K562 (cell line): ENCODE measurements at regions not wholly inside any gene's neighbourhood (a gene's known extent, or its start where the extent isn't known, plus 50 kb on each side); places are given as distances from the start of the nearest gene placed in this dataset.

Experiments used
- ATAC-seq: fragments of 200-7000 bp; cut with Tn5 transposase; 3 replicates; pipeline ENCODE4 v1.9.1; 2020; ENCODE audit warnings: moderate library complexity
- BruUV-seq: library from RNA; stranded (reverse); fragments of 400-500 nt; replicated peaks from 2 replicates; lab custom pipeline; 2021; lab: Mats Ljungman, UMichigan
- CTCF ChIA-PET: fragments of 300-600 bp; formaldehyde crosslinking; extraction: SDS; loops from one replicate; lab custom pipeline; 2021; ENCODE audit warnings: low intra/inter-chr PET ratio; lab: Yijun Ruan, JAX
- POLR2A ChIA-PET: fragments of 300-600, 350-650 bp; sonication (Branson Sonifier 250); formaldehyde crosslinking; extraction: SDS; loops from one replicate; lab custom pipeline; 2021; ENCODE audit warnings: antibody characterized with exemption, inconsistent platforms; lab: Yijun Ruan, JAX
- DNase-seq, 4 experiments: peaks; one replicate each; pipeline versions ENCODE4 v3.0.0 to v3.0.0-alpha.2; 2011 to 2018; ENCODE audit warnings: low spot score in 3 of 4, mixed read lengths in 3 of 4; ENCODE audit errors: extremely low read depth in 1 of 4
- FAIRE-seq: peaks from 2 replicates; lab custom pipeline; 2011; peaks lifted over from hg19 to GRCh38; lab: Jason Lieb, UNC
- H2AFZ ChIP-seq: 2 replicates; pipeline ENCODE4 v1.6.0; 2011; ENCODE audit warnings: low read depth, low read length, control low read depth, inconsistent platforms
- H3K27ac ChIP-seq: fragments of 200-600 bp; 3 replicates; pipeline ENCODE4 v1.8.0; 2011; ENCODE audit warnings: low read depth, mild to moderate bottlenecking, control low read depth, inconsistent platforms, low read length, moderate library complexity, mixed read lengths; ENCODE audit errors: extremely low read depth
- H3K27me3 ChIP-seq, 2 experiments: fragments of 300-600 bp in 1 of 2; 2 replicates in 1 of 2; 3 replicates in 1 of 2; pipeline versions ENCODE4 v1.6.0 to v1.8.0; 2011; ENCODE audit warnings: inconsistent platforms in 2 of 2, low read length in 2 of 2, mild to moderate bottlenecking in 1 of 2, mixed read lengths in 1 of 2, moderate library complexity in 1 of 2; ENCODE audit not compliant: control insufficient read depth in 2 of 2, insufficient read depth in 2 of 2
- H3K36me3 ChIP-seq: fragments of 300-600 bp; 3 replicates; pipeline ENCODE4 v1.8.0; 2011; ENCODE audit warnings: mild to moderate bottlenecking, low read length, inconsistent platforms; ENCODE audit not compliant: control insufficient read depth, insufficient read depth
- H3K4me1 ChIP-seq, 2 experiments: fragments of 200-600 bp in 1 of 2; replicated peaks in 1 of 2; 2 replicates in 1 of 2; 3 replicates in 1 of 2; pipeline versions ENCODE4 v1.5.1 to v1.8.0; 2011; ENCODE audit warnings: inconsistent platforms in 2 of 2, low read length in 2 of 2, mild to moderate bottlenecking in 1 of 2, mixed read lengths in 1 of 2, moderate library complexity in 1 of 2; ENCODE audit not compliant: control insufficient read depth in 2 of 2, insufficient read depth in 2 of 2
- H3K4me2 ChIP-seq: 2 replicates; pipeline ENCODE4 v1.6.1; 2011; ENCODE audit warnings: low read length, control low read depth, inconsistent platforms, mixed read lengths; ENCODE audit not compliant: insufficient read depth
- H3K4me3 ChIP-seq: fragments of 200-600 bp; sonication (generic), shearing (Covaris generic); 2 replicates; pipeline ENCODE4 v1.5.1; 2016; ENCODE audit warnings: control low read depth, inconsistent platforms
- H3K79me2 ChIP-seq: fragments of 200-600 bp; 3 replicates; pipeline ENCODE4 v1.8.0; 2011; ENCODE audit warnings: low read length, inconsistent platforms; ENCODE audit not compliant: control insufficient read depth, insufficient read depth
- H3K9ac ChIP-seq, 2 experiments: 2 replicates each; pipeline versions ENCODE4 v1.6.0 to v1.6.1; 2011; ENCODE audit warnings: low read depth in 2 of 2, low read length in 2 of 2, control low read depth in 1 of 2, inconsistent platforms in 1 of 2, mild to moderate bottlenecking in 1 of 2, mixed read lengths in 1 of 2; ENCODE audit not compliant: insufficient read depth in 1 of 2
- H3K9me1 ChIP-seq: one replicate; pipeline ENCODE4 v1.6.0; 2011; ENCODE audit warnings: inconsistent platforms, mild to moderate bottlenecking, low read length, moderate library complexity; ENCODE audit not compliant: control insufficient read depth, insufficient read depth
- H3K9me3 ChIP-seq: replicated peaks from 2 replicates; pipeline ENCODE4 v1.5.1; 2011; ENCODE audit warnings: low read depth, low read length, inconsistent platforms; ENCODE audit not compliant: control insufficient read depth, insufficient read depth
- H4K20me1 ChIP-seq: replicated peaks from 2 replicates; pipeline ENCODE4 v1.6.1; 2011; ENCODE audit warnings: low read length, inconsistent platforms, mixed read lengths; ENCODE audit not compliant: control insufficient read depth, insufficient read depth
- C11orf30 ChIP-seq: fragments of 450-650 bp; IDR thresholded peaks from 2 replicates; pipeline ENCODE4 v1.6.1; 2016; ENCODE audit warnings: low read depth, mild to moderate bottlenecking
- FIP1L1 ChIP-seq: fragments of 200-400 bp; formaldehyde crosslinking; IDR thresholded peaks from 2 replicates; pipeline ENCODE4 v1.6.1; 2018; ENCODE audit warnings: mild to moderate bottlenecking, low read depth, low read length; ENCODE audit not compliant: poor library complexity, severe bottlenecking
- GABPB1 ChIP-seq: sonication (generic); formaldehyde crosslinking; IDR thresholded peaks from 2 replicates; pipeline ENCODE4 v1.8.0; 2022; ENCODE audit warnings: mild to moderate bottlenecking, missing genetic modification reagents
- MAFF ChIP-seq: IDR thresholded peaks from 2 replicates; pipeline ENCODE4 v1.6.1; 2012; ENCODE audit warnings: low read length, improper control_type of control experiment
- MAFG ChIP-seq: fragments of 450-650 bp; conservative IDR thresholded peaks from 2 replicates; pipeline ENCODE4 v1.6.1; 2016; ENCODE audit warnings: missing genetic modification characterization, missing compliant biosample characterization
- MAFK ChIP-seq: IDR thresholded peaks from 2 replicates; pipeline ENCODE4 v1.6.1; 2011; ENCODE audit warnings: low read length, improper control_type of control experiment
- POLR2B ChIP-seq: fragments of 450-650 bp; IDR thresholded peaks from 2 replicates; pipeline ENCODE4 v1.6.1; 2018; ENCODE audit warnings: low read depth; ENCODE audit not compliant: partially characterized antibody
- ZNF316 ChIP-seq: fragments of 450-650 bp; IDR thresholded peaks from 2 replicates; pipeline ENCODE4 v1.6.1; 2016
- ZNF507 ChIP-seq: conservative IDR thresholded peaks from 2 replicates; pipeline ENCODE4 v1.6.1; 2017; ENCODE audit warnings: missing genetic modification characterization, missing compliant biosample characterization
- WGBS: fragments of 100-300 bp; shearing (Covaris generic); methylation state at CpG from one replicate; pipeline ENCODE4 v1.1.6; 2016; ENCODE audit warnings: low coverage, mixed read lengths; ENCODE audit not compliant: insufficient coverage; ENCODE audit errors: missing lambda C conversion rate; 5-methylcytosine and 5-hydroxymethylcytosine counted together
- in situ Hi-C: fragments of 300-500 bp; cut with MboI; formaldehyde crosslinking; loops from 4 replicates; pipeline ENCODE4 v1.15.0; 2018; ENCODE audit warnings: inconsistent platforms, mixed read lengths
- intact Hi-C: fragments of 100-400 bp; cut with micrococcal nuclease; formaldehyde crosslinking; loops from 2 replicates; pipeline ENCODE4 v1.14.2; 2022
- TF ChIP-seq, protein P1 (sequence below): fragments of 450-650 bp; IDR thresholded peaks from 2 replicates; pipeline ENCODE4 v1.6.1; 2016; ENCODE audit warnings: low read depth
- TF ChIP-seq, protein P2 (sequence below): sonication (generic); formaldehyde crosslinking; IDR thresholded peaks from 2 replicates; pipeline ENCODE4 v1.8.1; 2023; ENCODE audit warnings: mild to moderate bottlenecking, missing genetic modification reagents

GRCh38 chr6:94417363-94417762 is 998.0 kb upstream of the EPHA7 start:
- Histone ChIP-seq H3K4me2 (no peak overlapping the region), H3K27ac (no peak overlapping the region), H3K27me3 (no peaks in the 10 kb centered on the region), H3K9me3 (no peaks in the 10 kb centered on the region), H3K4me1 (no peaks in the 10 kb centered on the region), H3K79me2 (no peaks in the 10 kb centered on the region), H3K4me3 (no peak overlapping the region), H3K36me3 (no peaks in the 10 kb centered on the region), H2AFZ (no peak overlapping the region), H4K20me1 (no peaks in the 10 kb centered on the region), H3K9me1 (no peaks in the 10 kb centered on the region), H3K9ac (no peak overlapping the region)
- CTCF ChIA-PET, result no interaction called here
- POLR2A ChIA-PET, result no interaction called here
- TF ChIP-seq GABPB1 (CRISPR knock-in tag), result no peak
- TF ChIP-seq ZNF316, result peak; percentile 67
- no peak for TF ChIP-seq POLR2B
- no peak for TF ChIP-seq ZNF507 (tag)
- TF ChIP-seq MAFG (tag), result peak; percentile 70
- peak; percentile 83 for TF ChIP-seq MAFK
- peak; percentile 39; the same call in 1 of the 2 replicates for TF ChIP-seq C11orf30
- TF ChIP-seq, protein P1, sequence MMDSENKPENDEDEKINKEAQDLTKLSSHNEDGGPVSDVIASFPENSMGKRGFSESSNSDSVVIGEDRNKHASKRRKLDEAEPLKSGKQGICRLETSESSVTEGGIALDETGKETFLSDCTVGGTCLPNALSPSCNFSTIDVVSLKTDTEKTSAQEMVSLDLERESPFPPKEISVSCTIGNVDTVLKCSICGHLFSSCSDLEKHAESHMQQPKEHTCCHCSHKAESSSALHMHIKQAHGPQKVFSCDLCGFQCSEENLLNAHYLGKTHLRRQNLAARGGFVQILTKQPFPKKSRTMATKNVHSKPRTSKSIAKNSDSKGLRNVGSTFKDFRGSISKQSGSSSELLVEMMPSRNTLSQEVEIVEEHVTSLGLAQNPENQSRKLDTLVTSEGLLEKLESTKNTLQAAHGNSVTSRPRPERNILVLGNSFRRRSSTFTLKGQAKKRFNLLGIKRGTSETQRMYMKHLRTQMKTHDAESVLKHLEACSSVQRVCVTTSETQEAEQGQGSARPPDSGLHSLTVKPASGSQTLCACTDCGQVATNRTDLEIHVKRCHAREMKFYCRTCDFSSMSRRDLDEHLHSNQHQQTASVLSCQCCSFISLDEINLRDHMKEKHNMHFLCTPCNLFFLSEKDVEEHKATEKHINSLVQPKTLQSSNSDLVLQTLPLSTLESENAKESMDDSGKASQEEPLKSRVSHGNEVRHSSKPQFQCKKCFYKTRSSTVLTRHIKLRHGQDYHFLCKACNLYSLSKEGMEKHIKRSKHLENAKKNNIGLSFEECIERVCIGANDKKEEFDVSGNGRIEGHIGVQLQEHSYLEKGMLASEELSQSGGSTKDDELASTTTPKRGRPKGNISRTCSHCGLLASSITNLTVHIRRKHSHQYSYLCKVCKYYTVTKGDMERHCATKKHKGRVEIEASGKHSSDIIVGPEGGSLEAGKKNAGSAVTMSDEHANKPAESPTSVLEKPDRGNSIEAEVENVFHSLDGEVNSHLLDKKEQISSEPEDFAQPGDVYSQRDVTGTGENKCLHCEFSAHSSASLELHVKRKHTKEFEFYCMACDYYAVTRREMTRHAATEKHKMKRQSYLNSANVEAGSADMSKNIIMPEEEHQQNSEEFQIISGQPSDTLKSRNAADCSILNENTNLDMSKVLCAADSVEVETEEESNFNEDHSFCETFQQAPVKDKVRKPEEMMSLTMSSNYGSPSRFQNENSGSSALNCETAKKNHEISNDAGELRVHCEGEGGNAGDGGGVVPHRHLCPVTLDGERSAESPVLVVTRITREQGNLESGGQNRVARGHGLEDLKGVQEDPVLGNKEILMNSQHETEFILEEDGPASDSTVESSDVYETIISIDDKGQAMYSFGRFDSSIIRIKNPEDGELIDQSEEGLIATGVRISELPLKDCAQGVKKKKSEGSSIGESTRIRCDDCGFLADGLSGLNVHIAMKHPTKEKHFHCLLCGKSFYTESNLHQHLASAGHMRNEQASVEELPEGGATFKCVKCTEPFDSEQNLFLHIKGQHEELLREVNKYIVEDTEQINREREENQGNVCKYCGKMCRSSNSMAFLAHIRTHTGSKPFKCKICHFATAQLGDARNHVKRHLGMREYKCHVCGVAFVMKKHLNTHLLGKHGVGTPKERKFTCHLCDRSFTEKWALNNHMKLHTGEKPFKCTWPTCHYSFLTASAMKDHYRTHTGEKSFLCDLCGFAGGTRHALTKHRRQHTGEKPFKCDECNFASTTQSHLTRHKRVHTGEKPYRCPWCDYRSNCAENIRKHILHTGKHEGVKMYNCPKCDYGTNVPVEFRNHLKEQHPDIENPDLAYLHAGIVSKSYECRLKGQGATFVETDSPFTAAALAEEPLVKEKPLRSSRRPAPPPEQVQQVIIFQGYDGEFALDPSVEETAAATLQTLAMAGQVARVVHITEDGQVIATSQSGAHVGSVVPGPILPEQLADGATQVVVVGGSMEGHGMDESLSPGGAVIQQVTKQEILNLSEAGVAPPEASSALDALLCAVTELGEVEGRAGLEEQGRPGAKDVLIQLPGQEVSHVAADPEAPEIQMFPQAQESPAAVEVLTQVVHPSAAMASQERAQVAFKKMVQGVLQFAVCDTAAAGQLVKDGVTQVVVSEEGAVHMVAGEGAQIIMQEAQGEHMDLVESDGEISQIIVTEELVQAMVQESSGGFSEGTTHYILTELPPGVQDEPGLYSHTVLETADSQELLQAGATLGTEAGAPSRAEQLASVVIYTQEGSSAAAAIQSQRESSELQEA, result no peak
- TF ChIP-seq, protein P2, sequence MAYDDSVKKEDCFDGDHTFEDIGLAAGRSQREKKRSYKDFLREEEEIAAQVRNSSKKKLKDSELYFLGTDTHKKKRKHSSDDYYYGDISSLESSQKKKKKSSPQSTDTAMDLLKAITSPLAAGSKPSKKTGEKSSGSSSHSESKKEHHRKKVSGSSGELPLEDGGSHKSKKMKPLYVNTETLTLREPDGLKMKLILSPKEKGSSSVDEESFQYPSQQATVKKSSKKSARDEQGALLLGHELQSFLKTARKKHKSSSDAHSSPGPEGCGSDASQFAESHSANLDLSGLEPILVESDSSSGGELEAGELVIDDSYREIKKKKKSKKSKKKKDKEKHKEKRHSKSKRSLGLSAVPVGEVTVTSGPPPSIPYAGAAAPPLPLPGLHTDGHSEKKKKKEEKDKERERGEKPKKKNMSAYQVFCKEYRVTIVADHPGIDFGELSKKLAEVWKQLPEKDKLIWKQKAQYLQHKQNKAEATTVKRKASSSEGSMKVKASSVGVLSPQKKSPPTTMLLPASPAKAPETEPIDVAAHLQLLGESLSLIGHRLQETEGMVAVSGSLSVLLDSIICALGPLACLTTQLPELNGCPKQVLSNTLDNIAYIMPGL (CRISPR knock-in tag), result no peak
- TF ChIP-seq MAFF, result peak; percentile 81
- TF ChIP-seq FIP1L1, result no peak
- intact Hi-C loops, result no loop called here
- no peak for DNase-seq
- 0% methylated on average over 1 of the region's 1 CpG for WGBS
- no TSS peak for BruUV-seq
- in situ Hi-C loops, result no loop called here
- FAIRE-seq, result no peak
- ATAC-seq, result no peak
